PFSK-1 (cell line): ENCODE measurements at regions not wholly inside any gene's neighbourhood (a gene's known extent, or its start where the extent isn't known, plus 50 kb on each side); places are given as distances from the start of the nearest gene placed in this dataset.

Experiments
- FOXP2 ChIP-seq: optimal IDR thresholded peaks from 2 replicates; pipeline ENCODE3; 2011; ENCODE audit warnings: borderline replicate concordance, control low read depth, inconsistent platforms; ENCODE audit not compliant: insufficient read depth; ENCODE audit errors: extremely low read length, extremely low read depth
- POLR2AphosphoS5 ChIP-seq: IDR thresholded peaks from 2 replicates; pipeline ENCODE4 v1.6.1; 2012; ENCODE audit warnings: low read depth, mild to moderate bottlenecking, control low read depth, low read length, moderate library complexity
- SIN3A ChIP-seq: IDR thresholded peaks from 2 replicates; pipeline ENCODE4 v1.6.1; 2012; ENCODE audit warnings: mild to moderate bottlenecking, low read length, moderate library complexity, borderline replicate concordance; ENCODE audit not compliant: insufficient read depth
- TAF1 ChIP-seq: IDR thresholded peaks from 2 replicates; pipeline ENCODE4 v1.6.1; 2012; ENCODE audit warnings: low read length, control low read depth, borderline replicate concordance; ENCODE audit not compliant: insufficient read depth
- TF ChIP-seq, protein P1 (sequence below), 2 experiments: IDR thresholded peaks; 2 replicates each; pipeline versions ENCODE4 v1.6.1 to v1.8.0; 2011 to 2012; ENCODE audit warnings: low read depth in 2 of 2, low read length in 2 of 2, control low read depth in 1 of 2, inconsistent platforms in 1 of 2, mild to moderate bottlenecking in 1 of 2, moderate library complexity in 1 of 2; ENCODE audit not compliant: insufficient read depth in 1 of 2

GRCh38 chr18:3333056-3333720, 71.3 kb downstream of the MYL12B start:
- no peak for TF ChIP-seq TAF1
- TF ChIP-seq, protein P1, sequence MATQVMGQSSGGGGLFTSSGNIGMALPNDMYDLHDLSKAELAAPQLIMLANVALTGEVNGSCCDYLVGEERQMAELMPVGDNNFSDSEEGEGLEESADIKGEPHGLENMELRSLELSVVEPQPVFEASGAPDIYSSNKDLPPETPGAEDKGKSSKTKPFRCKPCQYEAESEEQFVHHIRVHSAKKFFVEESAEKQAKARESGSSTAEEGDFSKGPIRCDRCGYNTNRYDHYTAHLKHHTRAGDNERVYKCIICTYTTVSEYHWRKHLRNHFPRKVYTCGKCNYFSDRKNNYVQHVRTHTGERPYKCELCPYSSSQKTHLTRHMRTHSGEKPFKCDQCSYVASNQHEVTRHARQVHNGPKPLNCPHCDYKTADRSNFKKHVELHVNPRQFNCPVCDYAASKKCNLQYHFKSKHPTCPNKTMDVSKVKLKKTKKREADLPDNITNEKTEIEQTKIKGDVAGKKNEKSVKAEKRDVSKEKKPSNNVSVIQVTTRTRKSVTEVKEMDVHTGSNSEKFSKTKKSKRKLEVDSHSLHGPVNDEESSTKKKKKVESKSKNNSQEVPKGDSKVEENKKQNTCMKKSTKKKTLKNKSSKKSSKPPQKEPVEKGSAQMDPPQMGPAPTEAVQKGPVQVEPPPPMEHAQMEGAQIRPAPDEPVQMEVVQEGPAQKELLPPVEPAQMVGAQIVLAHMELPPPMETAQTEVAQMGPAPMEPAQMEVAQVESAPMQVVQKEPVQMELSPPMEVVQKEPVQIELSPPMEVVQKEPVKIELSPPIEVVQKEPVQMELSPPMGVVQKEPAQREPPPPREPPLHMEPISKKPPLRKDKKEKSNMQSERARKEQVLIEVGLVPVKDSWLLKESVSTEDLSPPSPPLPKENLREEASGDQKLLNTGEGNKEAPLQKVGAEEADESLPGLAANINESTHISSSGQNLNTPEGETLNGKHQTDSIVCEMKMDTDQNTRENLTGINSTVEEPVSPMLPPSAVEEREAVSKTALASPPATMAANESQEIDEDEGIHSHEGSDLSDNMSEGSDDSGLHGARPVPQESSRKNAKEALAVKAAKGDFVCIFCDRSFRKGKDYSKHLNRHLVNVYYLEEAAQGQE (IDR thresholded peaks at IDR 0.05; ENCODE audit: insufficient read depth in 1 of 2, low read depth in 2 of 2, low read length in 2 of 2): no peak
- TF ChIP-seq SIN3A: no peak
- TF ChIP-seq POLR2AphosphoS5: no peak
- TF ChIP-seq FOXP2: no peak

GRCh38 chr18:3333721-3334386, 71.9 kb downstream of the MYL12B start:
- TF ChIP-seq, protein P1 (IDR thresholded peaks at IDR 0.05; ENCODE audit: insufficient read depth in 1 of 2, low read depth in 2 of 2, low read length in 2 of 2): no peak
- TF ChIP-seq FOXP2: no peak
- no peak for TF ChIP-seq POLR2AphosphoS5
- TF ChIP-seq TAF1: no peak
- TF ChIP-seq SIN3A: no peak

DNA sequence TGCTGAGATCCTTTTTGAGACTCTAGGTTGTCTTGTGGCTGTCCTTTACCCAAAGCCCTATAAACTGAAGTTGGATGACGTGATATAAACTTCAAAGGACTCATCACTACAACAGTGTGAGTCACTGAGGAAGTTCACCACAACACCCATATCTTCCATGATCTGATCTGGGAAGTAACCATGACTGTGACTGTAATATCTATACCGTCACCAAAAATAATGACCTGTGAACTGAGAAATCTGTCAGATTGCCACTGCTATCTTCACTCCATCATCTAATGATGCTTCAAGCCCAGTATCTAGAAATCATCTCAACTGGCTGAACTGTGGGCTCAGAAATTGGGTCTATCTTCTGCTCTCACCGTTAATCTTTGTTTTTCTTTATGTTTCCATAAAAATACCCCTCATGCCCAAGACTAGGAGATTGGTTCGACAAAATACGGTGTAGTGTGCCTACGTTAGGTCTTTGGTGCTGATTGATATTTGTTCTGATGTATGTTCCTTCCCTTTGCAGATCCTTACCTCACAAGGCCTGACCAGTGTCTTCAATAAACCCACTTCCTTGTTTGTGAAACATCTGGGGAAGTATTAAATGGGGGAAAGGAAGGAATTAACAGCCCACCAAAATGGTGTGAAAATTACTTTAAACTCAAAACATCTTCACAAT, 78.2 kb downstream of the MYL12B start:
- TF ChIP-seq SIN3A: 0 out of 2 replicates have a peak, but pooled peaks have one; percentile 17
- TF ChIP-seq, protein P1 (IDR thresholded peaks at IDR 0.05; ENCODE audit: insufficient read depth in 1 of 2, low read depth in 2 of 2, low read length in 2 of 2): no peak
- TF ChIP-seq TAF1: no peak

DNA sequence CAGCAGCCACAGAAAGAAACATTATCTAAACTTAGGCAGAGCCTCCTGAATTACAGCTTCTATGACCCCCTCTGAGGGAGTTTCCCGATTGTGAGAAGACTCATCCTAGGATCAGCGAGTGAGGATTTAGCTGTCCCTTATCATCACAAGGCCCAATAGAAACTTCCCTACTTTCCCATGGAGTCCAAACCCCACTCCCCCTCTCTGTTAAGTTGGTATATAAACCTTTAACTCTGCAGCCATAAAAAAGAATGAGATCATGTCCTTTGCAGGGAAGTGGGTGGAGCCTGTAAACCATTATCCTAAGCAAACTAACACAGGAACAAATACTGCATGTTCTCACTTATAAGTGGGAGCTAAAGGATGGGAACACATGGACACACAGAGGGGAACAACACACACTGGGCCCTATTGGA, 78.8 kb downstream of the MYL12B start:
- no peak for TF ChIP-seq POLR2AphosphoS5

DNA sequence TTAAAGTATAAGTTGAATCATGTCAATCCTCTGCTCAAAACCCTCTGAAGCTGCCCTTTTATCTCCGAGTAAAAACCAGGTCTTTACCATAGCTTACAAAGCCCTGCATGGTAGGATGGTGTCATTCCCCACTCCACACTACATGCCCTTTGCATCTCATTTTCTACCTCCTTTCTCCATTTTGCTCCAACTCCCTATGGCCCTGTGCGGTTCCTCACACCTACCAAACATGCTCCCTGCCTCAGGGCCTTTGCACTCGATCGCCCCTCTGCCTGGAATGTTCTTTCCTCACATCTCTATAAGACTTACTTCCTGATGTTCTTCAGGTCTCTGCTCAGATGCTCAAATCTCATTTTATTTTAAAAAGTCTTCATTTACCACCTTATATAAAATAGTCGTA, 80.7 kb downstream of the MYL12B start:
- TF ChIP-seq SIN3A (no peak), POLR2AphosphoS5 (no peak), FOXP2 (no peak), TAF1 (no peak)
- TF ChIP-seq, protein P1 (IDR thresholded peaks at IDR 0.05; ENCODE audit: insufficient read depth in 1 of 2, low read depth in 2 of 2, low read length in 2 of 2): no peak
